Sigmoid colon (tissue), 4 donors: ENCODE measurements at regions not wholly inside any gene's neighbourhood (a gene's known extent, or its start where the extent isn't known, plus 50 kb on each side); places are given as distances from the start of the nearest gene placed in this dataset.

Experiments
- CTCF ChIP-seq, 4 experiments: fragments of 450-650 bp in 3 of 4; fragments of 200-600 bp in 1 of 4; IDR thresholded peaks; one replicate each; pipeline ENCODE4 v1.5.1; 2016 to 2019; ENCODE audit warnings: antibody characterized with exemption in 4 of 4, mild to moderate bottlenecking in 3 of 4, moderate library complexity in 2 of 4
- EP300 ChIP-seq, 4 donors: sonication (generic); formaldehyde crosslinking; IDR thresholded peaks; one replicate each; pipeline ENCODE4 v1.6.1; 2017; ENCODE audit warnings: antibody characterized with exemption in 4 of 4

- TF ChIP-seq CTCF (IDR thresholded peaks at IDR 0.05) (no peak), EP300 (IDR thresholded peaks at IDR 0.05) (no peak)
Measured at GRCh38 chr1:22291494-22291893, 148.6 kb upstream of the WNT4 start.
